PFSK-1 (cell line): ENCODE measurements at regions not wholly inside any gene's neighbourhood (a gene's known extent, or its start where the extent isn't known, plus 50 kb on each side); places are given as distances from the start of the nearest gene placed in this dataset.

ENCODE experiments used
- FOXP2 ChIP-seq: optimal IDR thresholded peaks from 2 replicates; pipeline ENCODE3; 2011; ENCODE audit warnings: borderline replicate concordance, control low read depth, inconsistent platforms; ENCODE audit not compliant: insufficient read depth; ENCODE audit errors: extremely low read length, extremely low read depth
- POLR2AphosphoS5 ChIP-seq: IDR thresholded peaks from 2 replicates; pipeline ENCODE4 v1.6.1; 2012; ENCODE audit warnings: low read depth, mild to moderate bottlenecking, control low read depth, low read length, moderate library complexity
- REST ChIP-seq, 2 experiments: IDR thresholded peaks; 2 replicates each; pipeline versions ENCODE4 v1.6.1 to v1.8.0; 2011 to 2012; ENCODE audit warnings: low read depth in 2 of 2, low read length in 2 of 2, control low read depth in 1 of 2, inconsistent platforms in 1 of 2, mild to moderate bottlenecking in 1 of 2, moderate library complexity in 1 of 2; ENCODE audit not compliant: insufficient read depth in 1 of 2
- SIN3A ChIP-seq: IDR thresholded peaks from 2 replicates; pipeline ENCODE4 v1.6.1; 2012; ENCODE audit warnings: mild to moderate bottlenecking, low read length, moderate library complexity, borderline replicate concordance; ENCODE audit not compliant: insufficient read depth
- TAF1 ChIP-seq: IDR thresholded peaks from 2 replicates; pipeline ENCODE4 v1.6.1; 2012; ENCODE audit warnings: low read length, control low read depth, borderline replicate concordance; ENCODE audit not compliant: insufficient read depth

GRCh38 chr4:120400441-120400840 lies 333.8 kb upstream of the MAD2L1 start:
- TF ChIP-seq POLR2AphosphoS5, result no peak
- no peak for TF ChIP-seq TAF1
- no peak for TF ChIP-seq REST (IDR thresholded peaks at IDR 0.05; ENCODE audit: insufficient read depth in 1 of 2, low read depth in 2 of 2, low read length in 2 of 2)
- no peak for TF ChIP-seq FOXP2
- TF ChIP-seq SIN3A, result no peak

GRCh38 chr4:120399826-120400225 lies 333.2 kb upstream of the MAD2L1 start:
- TF ChIP-seq POLR2AphosphoS5 (no peak), REST (IDR thresholded peaks at IDR 0.05; ENCODE audit: insufficient read depth in 1 of 2, low read depth in 2 of 2, low read length in 2 of 2) (no peak), FOXP2 (no peak), SIN3A (no peak), TAF1 (no peak)

- TF ChIP-seq TAF1, result no peak
- TF ChIP-seq FOXP2, result no peak
- TF ChIP-seq REST (IDR thresholded peaks at IDR 0.05; ENCODE audit: insufficient read depth in 1 of 2, low read depth in 2 of 2, low read length in 2 of 2), result no peak
- TF ChIP-seq SIN3A, result no peak
- TF ChIP-seq POLR2AphosphoS5, result no peak
Measured at GRCh38 chr4:120395746-120396145, 329.1 kb upstream of the MAD2L1 start.

- TF ChIP-seq REST (IDR thresholded peaks at IDR 0.05; ENCODE audit: insufficient read depth in 1 of 2, low read depth in 2 of 2, low read length in 2 of 2) (no peak), SIN3A (no peak), FOXP2 (no peak), TAF1 (no peak), POLR2AphosphoS5 (no peak)
Measured at GRCh38 chr4:120355881-120356280, 289.2 kb upstream of the MAD2L1 start.

GRCh38 chr4:120354381-120354780 lies 287.7 kb upstream of the MAD2L1 start:
- no peak for TF ChIP-seq SIN3A
- TF ChIP-seq FOXP2, result no peak
- no peak for TF ChIP-seq POLR2AphosphoS5
- TF ChIP-seq REST (IDR thresholded peaks at IDR 0.05; ENCODE audit: insufficient read depth in 1 of 2, low read depth in 2 of 2, low read length in 2 of 2), result no peak
- TF ChIP-seq TAF1, result no peak
